ENCODE measurements at regions not wholly inside any gene's neighbourhood (a gene's known extent, or its start where the extent isn't known, plus 50 kb on each side); places are given as distances from the start of the nearest gene placed in this dataset.
"Not testable (repeated sequence)": the region's sequence is repeated elsewhere in the genome, so short reads cannot be mapped to it uniquely, and the experiment has no call there.

DNA sequence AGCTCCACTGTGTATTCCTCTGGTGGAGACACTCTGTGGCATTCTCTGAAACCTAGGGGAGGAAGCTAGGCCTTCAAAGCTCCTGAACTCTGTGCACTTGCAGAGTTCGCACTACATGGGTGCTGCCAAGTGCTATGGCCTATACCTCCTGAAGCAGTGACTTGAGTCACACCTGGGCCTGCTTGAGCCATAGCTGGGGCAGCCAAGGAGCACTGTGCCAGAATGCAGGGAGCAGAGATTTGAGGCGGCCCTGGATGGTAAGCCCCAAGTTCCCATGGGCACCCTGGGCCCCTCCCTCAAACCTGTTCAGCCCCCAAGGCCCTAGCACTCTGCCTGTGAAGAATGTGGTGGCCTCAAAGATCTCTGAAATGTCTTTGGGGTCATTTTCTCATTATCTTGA, 212.9 kb downstream of the SPATA31A6 start:
- no peaks in the 10 kb centered on the region for H3K4me1 ChIP-seq (ENCODE audit: control insufficient read depth, extremely low read depth, insufficient read depth, low read length)
- no peak for DNase-seq (ENCODE audit: low read depth in 2 of 2)
- H4K20me1 ChIP-seq (ENCODE audit: control insufficient read depth, extremely low read depth, insufficient read depth, low read length), result no peaks in the 10 kb centered on the region
- no peak for TF ChIP-seq EZH2 (IDR thresholded peaks at IDR 0.05; ENCODE audit: low read length, missing control alignments)
- TF ChIP-seq, protein P1, sequence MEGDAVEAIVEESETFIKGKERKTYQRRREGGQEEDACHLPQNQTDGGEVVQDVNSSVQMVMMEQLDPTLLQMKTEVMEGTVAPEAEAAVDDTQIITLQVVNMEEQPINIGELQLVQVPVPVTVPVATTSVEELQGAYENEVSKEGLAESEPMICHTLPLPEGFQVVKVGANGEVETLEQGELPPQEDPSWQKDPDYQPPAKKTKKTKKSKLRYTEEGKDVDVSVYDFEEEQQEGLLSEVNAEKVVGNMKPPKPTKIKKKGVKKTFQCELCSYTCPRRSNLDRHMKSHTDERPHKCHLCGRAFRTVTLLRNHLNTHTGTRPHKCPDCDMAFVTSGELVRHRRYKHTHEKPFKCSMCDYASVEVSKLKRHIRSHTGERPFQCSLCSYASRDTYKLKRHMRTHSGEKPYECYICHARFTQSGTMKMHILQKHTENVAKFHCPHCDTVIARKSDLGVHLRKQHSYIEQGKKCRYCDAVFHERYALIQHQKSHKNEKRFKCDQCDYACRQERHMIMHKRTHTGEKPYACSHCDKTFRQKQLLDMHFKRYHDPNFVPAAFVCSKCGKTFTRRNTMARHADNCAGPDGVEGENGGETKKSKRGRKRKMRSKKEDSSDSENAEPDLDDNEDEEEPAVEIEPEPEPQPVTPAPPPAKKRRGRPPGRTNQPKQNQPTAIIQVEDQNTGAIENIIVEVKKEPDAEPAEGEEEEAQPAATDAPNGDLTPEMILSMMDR (conservative IDR thresholded peaks at IDR 0.05 in 1 of 2, IDR thresholded peaks at IDR 0.05 in 1 of 2; ENCODE audit: low read depth in 1 of 2, low read length in 2 of 2), result no peak
- no peak overlapping the region for H3K4me2 ChIP-seq (ENCODE audit: extremely low read depth, insufficient read depth, low read length)
- no peaks in the 10 kb centered on the region for H3K36me3 ChIP-seq (ENCODE audit: control insufficient read depth, insufficient read depth, low read length)
- no peaks in the 10 kb centered on the region for H3K27me3 ChIP-seq (ENCODE audit: control insufficient read depth, insufficient read depth, low read length)
- H3K27ac ChIP-seq (ENCODE audit: insufficient read depth, low read length), result no peak overlapping the region
- no peaks in the 10 kb centered on the region for H3K9me3 ChIP-seq (ENCODE audit: control insufficient read depth, insufficient read depth, low read depth, low read length)
- no peak overlapping the region for H2AFZ ChIP-seq (ENCODE audit: low read length)
- no peak overlapping the region for H3K9ac ChIP-seq (ENCODE audit: insufficient read depth, low read length)
- H3K79me2 ChIP-seq (ENCODE audit: control insufficient read depth, insufficient read depth, low read length), result no peaks in the 10 kb centered on the region
- no peak overlapping the region for H3K4me3 ChIP-seq (replicated peaks in 1 of 4; ENCODE audit: control extremely low read depth in 1 of 4, insufficient read depth in 1 of 4, low read depth in 3 of 4, low read length in 4 of 4)

DNA sequence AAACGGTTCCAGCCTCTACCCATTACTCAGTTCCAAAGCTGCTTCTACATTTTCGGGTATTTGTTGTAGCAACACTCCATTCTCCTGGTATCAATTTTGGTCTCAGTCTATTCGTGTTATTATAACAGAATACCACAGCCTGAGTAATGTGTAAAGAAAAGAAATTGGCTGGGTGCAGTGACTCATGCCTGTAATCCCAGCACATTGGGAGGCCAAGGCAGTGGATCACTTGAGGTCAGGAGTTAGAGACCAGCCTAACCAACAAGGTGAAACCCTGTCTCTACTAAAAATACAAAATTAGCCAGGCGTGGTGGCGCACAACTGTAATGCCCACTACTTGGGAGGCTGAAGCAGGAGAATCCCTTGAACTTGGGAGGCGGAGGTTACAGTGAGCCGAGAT, 213.9 kb downstream of the SPATA31A6 start:
- H3K4me2 ChIP-seq (ENCODE audit: extremely low read depth, insufficient read depth, low read length); H3K4me1 ChIP-seq (ENCODE audit: control insufficient read depth, extremely low read depth, insufficient read depth, low read length); H3K36me3 ChIP-seq (ENCODE audit: control insufficient read depth, insufficient read depth, low read length); H3K9me3 ChIP-seq (ENCODE audit: control insufficient read depth, insufficient read depth, low read depth, low read length); H3K9ac ChIP-seq (ENCODE audit: insufficient read depth, low read length); H3K79me2 ChIP-seq (ENCODE audit: control insufficient read depth, insufficient read depth, low read length); H4K20me1 ChIP-seq (ENCODE audit: control insufficient read depth, extremely low read depth, insufficient read depth, low read length); H3K4me3 ChIP-seq (replicated peaks in 1 of 4; ENCODE audit: control extremely low read depth in 1 of 4, insufficient read depth in 1 of 4, low read depth in 3 of 4, low read length in 4 of 4); H3K27ac ChIP-seq (ENCODE audit: insufficient read depth, low read length); H2AFZ ChIP-seq (ENCODE audit: low read length); H3K27me3 ChIP-seq (ENCODE audit: control insufficient read depth, insufficient read depth, low read length): not testable (repeated sequence)
- DNase-seq (ENCODE audit: low read depth in 2 of 2), result peak; percentile 37 to 91

DNA sequence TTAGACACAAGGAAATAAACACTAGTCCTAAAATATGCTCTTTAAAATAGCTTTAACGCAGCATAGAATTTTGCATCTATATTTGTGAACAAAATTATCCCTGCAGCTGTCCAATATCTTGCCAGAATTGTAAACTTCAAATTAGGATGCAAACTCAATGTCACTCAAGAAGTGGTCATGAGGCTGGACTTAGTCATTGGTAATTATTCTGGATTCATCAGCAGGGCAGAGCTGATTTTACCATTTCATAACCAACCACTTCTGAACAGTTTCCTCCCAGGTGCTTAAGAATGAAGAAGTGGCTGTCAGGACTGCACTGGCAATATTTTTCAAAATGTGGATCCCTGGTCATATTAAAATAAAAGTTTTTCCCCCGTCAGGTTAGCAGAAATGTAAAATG, 219.5 kb downstream of the SPATA31A6 start:
- not testable (repeated sequence) for H2AFZ ChIP-seq (ENCODE audit: low read length); H3K9ac ChIP-seq (ENCODE audit: insufficient read depth, low read length); H3K27ac ChIP-seq (ENCODE audit: insufficient read depth, low read length); H3K27me3 ChIP-seq (ENCODE audit: control insufficient read depth, insufficient read depth, low read length); H3K36me3 ChIP-seq (ENCODE audit: control insufficient read depth, insufficient read depth, low read length); H4K20me1 ChIP-seq (ENCODE audit: control insufficient read depth, extremely low read depth, insufficient read depth, low read length); DNase-seq (ENCODE audit: low read depth in 2 of 2); H3K9me3 ChIP-seq (ENCODE audit: control insufficient read depth, insufficient read depth, low read depth, low read length); H3K4me3 ChIP-seq (replicated peaks in 1 of 4; ENCODE audit: control extremely low read depth in 1 of 4, insufficient read depth in 1 of 4, low read depth in 3 of 4, low read length in 4 of 4); H3K4me1 ChIP-seq (ENCODE audit: control insufficient read depth, extremely low read depth, insufficient read depth, low read length); H3K79me2 ChIP-seq (ENCODE audit: control insufficient read depth, insufficient read depth, low read length); H3K4me2 ChIP-seq (ENCODE audit: extremely low read depth, insufficient read depth, low read length)

DNA sequence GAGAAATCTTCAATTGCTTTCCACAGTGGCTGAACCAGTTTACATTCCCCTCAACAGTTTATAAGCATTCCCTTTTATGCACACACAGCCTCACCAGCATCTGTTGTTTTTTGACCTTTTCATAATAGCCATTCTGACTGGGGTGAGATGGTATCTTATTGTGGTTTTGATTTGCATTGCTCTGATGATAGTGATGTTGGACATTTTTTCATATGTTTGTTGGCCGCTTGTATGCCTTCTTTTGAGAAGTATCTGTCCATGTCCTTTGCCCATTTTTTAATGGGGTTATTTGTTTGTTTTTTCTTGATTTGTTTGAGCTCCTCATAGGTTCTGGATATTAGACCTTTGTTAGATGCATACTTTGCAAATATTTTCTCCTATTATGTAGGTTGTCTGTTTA, 226.1 kb downstream of the SPATA31A6 start:
- H3K27ac ChIP-seq (ENCODE audit: insufficient read depth, low read length); H3K27me3 ChIP-seq (ENCODE audit: control insufficient read depth, insufficient read depth, low read length); H3K36me3 ChIP-seq (ENCODE audit: control insufficient read depth, insufficient read depth, low read length); H3K4me2 ChIP-seq (ENCODE audit: extremely low read depth, insufficient read depth, low read length); H3K9ac ChIP-seq (ENCODE audit: insufficient read depth, low read length); H3K79me2 ChIP-seq (ENCODE audit: control insufficient read depth, insufficient read depth, low read length); H3K9me3 ChIP-seq (ENCODE audit: control insufficient read depth, insufficient read depth, low read depth, low read length); H2AFZ ChIP-seq (ENCODE audit: low read length); H4K20me1 ChIP-seq (ENCODE audit: control insufficient read depth, extremely low read depth, insufficient read depth, low read length); H3K4me1 ChIP-seq (ENCODE audit: control insufficient read depth, extremely low read depth, insufficient read depth, low read length); H3K4me3 ChIP-seq (replicated peaks in 1 of 4; ENCODE audit: control extremely low read depth in 1 of 4, insufficient read depth in 1 of 4, low read depth in 3 of 4, low read length in 4 of 4): not testable (repeated sequence)
- peak in 1 of 2 donors; percentile 50 for DNase-seq (ENCODE audit: low read depth in 2 of 2)

DNA sequence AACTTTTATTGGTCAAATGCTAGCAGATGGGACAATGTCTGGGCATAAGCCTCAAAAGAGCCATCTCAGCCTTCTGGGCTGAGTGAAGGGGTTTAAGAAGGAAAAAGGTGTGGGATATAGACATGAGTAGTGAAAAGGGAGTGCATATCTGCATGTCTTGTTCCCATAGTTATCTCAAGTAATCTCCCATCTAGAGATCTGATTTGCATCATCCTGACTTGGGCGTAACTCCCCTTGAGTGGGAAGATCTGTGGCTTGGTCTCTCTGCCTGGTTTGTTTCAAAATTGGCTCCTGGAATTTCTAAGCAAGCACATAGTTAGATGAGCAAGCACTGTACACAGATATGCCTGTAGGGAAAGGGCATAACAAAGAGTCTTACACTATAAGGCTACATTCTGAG, 228.9 kb downstream of the SPATA31A6 start:
- not testable (repeated sequence) for H3K9ac ChIP-seq (ENCODE audit: insufficient read depth, low read length); H3K4me2 ChIP-seq (ENCODE audit: extremely low read depth, insufficient read depth, low read length); H3K36me3 ChIP-seq (ENCODE audit: control insufficient read depth, insufficient read depth, low read length); DNase-seq (ENCODE audit: low read depth in 2 of 2); H3K4me3 ChIP-seq (replicated peaks in 1 of 4; ENCODE audit: control extremely low read depth in 1 of 4, insufficient read depth in 1 of 4, low read depth in 3 of 4, low read length in 4 of 4); H3K27me3 ChIP-seq (ENCODE audit: control insufficient read depth, insufficient read depth, low read length); H3K27ac ChIP-seq (ENCODE audit: insufficient read depth, low read length); H4K20me1 ChIP-seq (ENCODE audit: control insufficient read depth, extremely low read depth, insufficient read depth, low read length); H3K79me2 ChIP-seq (ENCODE audit: control insufficient read depth, insufficient read depth, low read length); H3K9me3 ChIP-seq (ENCODE audit: control insufficient read depth, insufficient read depth, low read depth, low read length); H2AFZ ChIP-seq (ENCODE audit: low read length); H3K4me1 ChIP-seq (ENCODE audit: control insufficient read depth, extremely low read depth, insufficient read depth, low read length)

DNA sequence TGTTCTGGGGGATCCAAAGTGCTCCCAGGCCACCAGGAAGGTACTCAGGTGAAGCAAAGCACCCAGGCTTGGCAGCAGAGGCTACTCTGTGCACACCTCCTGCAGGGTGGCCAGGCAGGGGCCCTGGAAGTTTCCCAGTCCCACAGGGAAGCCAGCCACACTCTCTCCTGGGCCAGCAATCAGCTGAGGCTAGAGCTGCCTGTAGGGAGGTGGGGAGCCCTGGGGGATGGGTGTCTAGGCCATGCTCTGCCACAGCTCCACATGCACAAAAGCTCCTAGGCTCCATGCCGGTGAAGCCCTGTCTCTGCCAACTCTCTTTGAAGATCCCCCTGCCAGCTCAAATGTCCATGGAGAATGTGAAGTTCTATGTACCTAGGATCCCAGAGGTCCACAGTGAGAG, 231.4 kb downstream of the SPATA31A6 start:
- H2AFZ ChIP-seq (ENCODE audit: low read length), result not testable (repeated sequence)

More for the DNA sequence above, 231.4 kb downstream of the SPATA31A6 start:
- H3K27me3 ChIP-seq (ENCODE audit: control insufficient read depth, insufficient read depth, low read length); H3K27ac ChIP-seq (ENCODE audit: insufficient read depth, low read length); H3K9ac ChIP-seq (ENCODE audit: insufficient read depth, low read length); H3K4me1 ChIP-seq (ENCODE audit: control insufficient read depth, extremely low read depth, insufficient read depth, low read length); H3K9me3 ChIP-seq (ENCODE audit: control insufficient read depth, insufficient read depth, low read depth, low read length); H4K20me1 ChIP-seq (ENCODE audit: control insufficient read depth, extremely low read depth, insufficient read depth, low read length); H3K4me2 ChIP-seq (ENCODE audit: extremely low read depth, insufficient read depth, low read length); H3K4me3 ChIP-seq (replicated peaks in 1 of 4; ENCODE audit: control extremely low read depth in 1 of 4, insufficient read depth in 1 of 4, low read depth in 3 of 4, low read length in 4 of 4); DNase-seq (ENCODE audit: low read depth in 2 of 2); H3K79me2 ChIP-seq (ENCODE audit: control insufficient read depth, insufficient read depth, low read length); H3K36me3 ChIP-seq (ENCODE audit: control insufficient read depth, insufficient read depth, low read length): not testable (repeated sequence)

Measured in fibroblast of lung (primary cell).